ENCODE measurements at regions not wholly inside any gene's neighbourhood (a gene's known extent, or its start where the extent isn't known, plus 50 kb on each side); places are given as distances from the start of the nearest gene placed in this dataset.

- no peak for TF ChIP-seq CTCF (IDR thresholded peaks at IDR 0.05)
- no peak for TF ChIP-seq TCF7L2 (IDR thresholded peaks at IDR 0.05; ENCODE audit: low read depth, low read length)
- no peak for TF ChIP-seq POLR2AphosphoS5 (IDR thresholded peaks at IDR 0.05; ENCODE audit: low read depth, low read length)
- TF ChIP-seq, protein P1, sequence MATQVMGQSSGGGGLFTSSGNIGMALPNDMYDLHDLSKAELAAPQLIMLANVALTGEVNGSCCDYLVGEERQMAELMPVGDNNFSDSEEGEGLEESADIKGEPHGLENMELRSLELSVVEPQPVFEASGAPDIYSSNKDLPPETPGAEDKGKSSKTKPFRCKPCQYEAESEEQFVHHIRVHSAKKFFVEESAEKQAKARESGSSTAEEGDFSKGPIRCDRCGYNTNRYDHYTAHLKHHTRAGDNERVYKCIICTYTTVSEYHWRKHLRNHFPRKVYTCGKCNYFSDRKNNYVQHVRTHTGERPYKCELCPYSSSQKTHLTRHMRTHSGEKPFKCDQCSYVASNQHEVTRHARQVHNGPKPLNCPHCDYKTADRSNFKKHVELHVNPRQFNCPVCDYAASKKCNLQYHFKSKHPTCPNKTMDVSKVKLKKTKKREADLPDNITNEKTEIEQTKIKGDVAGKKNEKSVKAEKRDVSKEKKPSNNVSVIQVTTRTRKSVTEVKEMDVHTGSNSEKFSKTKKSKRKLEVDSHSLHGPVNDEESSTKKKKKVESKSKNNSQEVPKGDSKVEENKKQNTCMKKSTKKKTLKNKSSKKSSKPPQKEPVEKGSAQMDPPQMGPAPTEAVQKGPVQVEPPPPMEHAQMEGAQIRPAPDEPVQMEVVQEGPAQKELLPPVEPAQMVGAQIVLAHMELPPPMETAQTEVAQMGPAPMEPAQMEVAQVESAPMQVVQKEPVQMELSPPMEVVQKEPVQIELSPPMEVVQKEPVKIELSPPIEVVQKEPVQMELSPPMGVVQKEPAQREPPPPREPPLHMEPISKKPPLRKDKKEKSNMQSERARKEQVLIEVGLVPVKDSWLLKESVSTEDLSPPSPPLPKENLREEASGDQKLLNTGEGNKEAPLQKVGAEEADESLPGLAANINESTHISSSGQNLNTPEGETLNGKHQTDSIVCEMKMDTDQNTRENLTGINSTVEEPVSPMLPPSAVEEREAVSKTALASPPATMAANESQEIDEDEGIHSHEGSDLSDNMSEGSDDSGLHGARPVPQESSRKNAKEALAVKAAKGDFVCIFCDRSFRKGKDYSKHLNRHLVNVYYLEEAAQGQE (IDR thresholded peaks at IDR 0.05; ENCODE audit: insufficient read depth in 1 of 2, low read depth in 2 of 2, low read length in 1 of 2): no peak
- no peak for TF ChIP-seq SIN3A (IDR thresholded peaks at IDR 0.05; ENCODE audit: borderline replicate concordance, insufficient read depth, low read depth, low read length)
Observed at GRCh38 chr10:50997461-50997860, 76.8 kb upstream of the PRKG1 start.
